ENCODE measurements at regions not wholly inside any gene's neighbourhood (a gene's known extent, or its start where the extent isn't known, plus 50 kb on each side); places are given as distances from the start of the nearest gene placed in this dataset.
"Not testable (repeated sequence)": the region's sequence is repeated elsewhere in the genome, so short reads cannot be mapped to it uniquely, and the experiment has no call there.

DNA sequence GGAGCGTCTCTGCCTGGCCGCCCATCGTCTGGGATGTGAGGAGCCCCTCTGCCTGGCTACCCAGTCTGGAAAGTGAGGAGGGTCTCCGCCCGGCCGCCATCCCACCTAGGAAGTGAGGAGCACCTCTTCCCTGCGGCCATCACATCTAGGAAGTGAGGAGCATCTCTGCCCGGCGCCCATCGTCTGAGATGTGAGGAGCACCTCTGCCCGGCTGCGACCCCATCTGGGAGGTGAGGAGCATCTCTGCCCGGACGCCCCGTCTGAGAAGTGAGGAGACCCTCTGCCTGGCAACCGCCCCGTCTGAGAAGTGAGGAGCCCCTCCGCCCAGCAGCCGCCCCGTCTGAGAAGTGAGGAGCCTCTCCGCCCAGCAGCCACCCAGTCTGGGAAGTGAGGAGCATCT is 84.5 kb downstream of the IDS start:
- DNase-seq: not testable (repeated sequence)

GRCh38 chrX:149398027-149398426 is 107.1 kb downstream of the IDS start:
- DNase-seq: no peak

DNA sequence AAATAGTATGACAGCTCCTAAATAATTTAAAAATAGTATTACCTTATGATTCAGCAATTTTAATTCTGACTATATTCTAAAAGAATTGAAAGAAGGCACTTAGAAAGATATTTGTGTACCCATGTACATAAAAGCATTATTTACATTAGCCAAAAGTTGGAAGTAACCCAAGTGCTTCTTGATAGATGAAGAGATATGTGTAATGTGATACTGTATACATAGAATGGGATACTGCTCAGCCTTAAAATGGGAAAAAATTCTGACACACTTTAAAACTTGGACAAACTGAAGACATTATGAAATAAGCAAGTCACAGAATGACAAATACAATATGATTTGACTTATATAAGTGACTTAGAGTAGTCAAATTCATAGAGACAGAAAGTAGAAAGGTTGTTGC is 112.2 kb downstream of the IDS start:
- DNase-seq: no peak

DNA sequence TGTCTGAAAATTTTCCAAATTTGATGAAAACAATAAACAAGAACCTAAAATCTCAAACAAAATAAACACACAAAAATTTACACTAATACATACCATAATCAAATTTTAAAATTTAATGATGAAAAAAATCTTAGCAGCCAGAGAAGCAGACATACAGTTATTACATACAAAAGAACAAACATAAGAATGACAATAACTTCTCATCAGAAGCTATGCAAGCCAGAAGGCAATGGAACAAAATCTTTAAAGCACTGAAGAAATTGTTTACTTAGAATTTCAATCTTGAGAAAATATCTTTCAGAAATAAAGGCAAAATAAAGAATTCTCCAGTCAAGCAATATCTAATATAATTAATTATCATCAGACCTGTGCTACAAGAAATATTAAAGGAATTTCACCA is 121.3 kb downstream of the IDS start:
- no peak for DNase-seq

DNA sequence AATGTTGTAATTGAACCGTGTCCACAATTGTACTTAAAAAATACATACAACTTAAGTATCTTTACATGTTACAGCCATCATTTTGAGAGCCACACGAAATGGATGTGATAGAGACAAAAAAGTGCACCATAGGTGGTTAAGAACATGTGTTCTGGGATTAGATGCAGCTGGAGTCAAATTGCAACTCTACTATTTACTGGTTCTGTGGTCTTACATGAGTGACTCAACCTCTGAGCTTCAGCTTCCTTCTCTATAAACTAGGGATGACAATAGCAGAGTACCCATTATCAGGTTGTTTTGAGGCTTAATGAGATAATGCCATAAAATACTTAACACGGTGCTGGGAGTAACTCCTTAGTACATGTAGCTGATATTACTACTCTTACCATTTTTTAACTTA is 130.4 kb downstream of the IDS start:
- DNase-seq: no peak

GRCh38 chrX:149372866-149373265 is 132.2 kb downstream of the IDS start:
- DNase-seq: no peak

DNA sequence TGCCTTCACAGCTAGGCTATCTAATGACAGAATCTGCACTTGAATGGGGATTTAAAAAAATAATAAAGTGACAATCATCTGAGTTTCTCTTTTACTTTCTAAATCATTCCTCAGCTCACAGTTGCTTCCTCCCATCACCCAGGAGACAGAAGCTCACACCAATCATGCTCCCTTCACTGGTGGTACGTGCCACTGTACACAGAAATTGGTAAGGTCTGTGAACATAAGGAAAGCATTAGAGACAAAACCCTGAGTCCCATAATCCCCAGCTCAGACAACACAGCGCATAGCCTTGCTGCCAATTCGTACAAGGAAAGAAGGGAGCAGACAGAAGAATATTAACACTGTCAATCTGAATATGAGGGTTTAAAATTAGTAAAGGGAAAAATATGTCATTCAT is 133.1 kb downstream of the IDS start:
- DNase-seq: no peak

- no peak for DNase-seq
These were observed 135.0 kb downstream of the IDS start for GRCh38 chrX:149370097-149370496.

DNA sequence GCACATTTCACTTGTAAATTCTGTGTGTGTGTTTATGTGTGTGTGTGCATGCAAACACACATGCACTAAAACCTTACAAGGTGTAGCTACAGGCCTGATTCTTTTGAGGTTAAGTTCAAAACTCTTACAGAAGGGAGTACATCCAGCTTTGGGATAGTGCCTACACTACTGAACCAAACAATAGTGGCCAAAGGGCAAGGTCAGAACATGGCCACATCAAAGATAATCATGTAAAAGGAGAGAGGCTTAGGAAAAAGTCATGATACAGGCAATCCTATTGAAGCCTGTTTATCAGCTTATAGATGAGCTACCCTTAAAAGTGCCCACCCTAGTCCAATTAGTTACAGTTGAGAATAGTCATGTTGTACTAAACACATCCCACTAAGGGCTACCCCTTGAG is 139.6 kb downstream of the IDS start:
- DNase-seq: no peak

- DNase-seq: no peak
These were observed 140.0 kb downstream of the IDS start for GRCh38 chrX:149365061-149365460.

DNA sequence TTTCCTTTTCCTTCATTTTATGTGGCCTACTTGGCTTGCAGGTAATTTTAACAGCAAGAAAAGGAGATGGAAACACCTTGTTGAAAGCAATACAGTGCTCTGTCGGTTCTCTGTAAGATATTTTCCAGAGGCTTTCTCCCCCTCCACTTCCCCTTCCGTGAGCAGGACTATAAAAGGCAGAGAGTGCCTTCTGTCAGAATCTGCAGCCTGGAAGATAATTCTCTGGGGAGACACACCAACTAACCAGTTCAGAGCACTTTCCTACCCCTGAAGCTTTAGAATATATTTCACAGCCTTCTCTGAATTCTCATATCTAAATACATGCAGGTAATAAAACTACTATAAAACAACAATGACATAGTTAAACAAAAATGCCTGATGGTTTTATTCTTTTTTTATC is 141.1 kb downstream of the IDS start:
- DNase-seq: no peak

DNA sequence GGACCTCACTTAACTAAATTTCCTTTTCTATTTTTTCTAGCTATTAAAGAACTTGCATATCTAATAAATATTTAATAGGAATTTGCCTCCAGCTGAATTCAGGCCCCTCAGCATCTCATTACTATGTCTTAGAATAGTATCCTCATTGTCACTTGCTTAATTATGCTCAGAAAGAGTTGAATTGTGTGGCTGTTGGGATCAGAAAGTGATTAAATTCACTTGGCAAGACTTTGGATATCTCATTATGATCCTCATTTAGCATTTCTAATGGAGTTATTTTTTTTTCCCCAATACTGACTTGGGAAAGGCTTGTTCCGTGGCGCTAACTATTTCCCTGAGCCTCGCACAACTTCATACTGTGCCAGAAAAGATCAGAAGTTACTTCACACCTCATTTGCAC is 158.8 kb downstream of the IDS start:
- no peak for DNase-seq

- DNase-seq: no peak
These were observed 182.8 kb downstream of the IDS start for GRCh38 chrX:149322316-149322715.

DNA sequence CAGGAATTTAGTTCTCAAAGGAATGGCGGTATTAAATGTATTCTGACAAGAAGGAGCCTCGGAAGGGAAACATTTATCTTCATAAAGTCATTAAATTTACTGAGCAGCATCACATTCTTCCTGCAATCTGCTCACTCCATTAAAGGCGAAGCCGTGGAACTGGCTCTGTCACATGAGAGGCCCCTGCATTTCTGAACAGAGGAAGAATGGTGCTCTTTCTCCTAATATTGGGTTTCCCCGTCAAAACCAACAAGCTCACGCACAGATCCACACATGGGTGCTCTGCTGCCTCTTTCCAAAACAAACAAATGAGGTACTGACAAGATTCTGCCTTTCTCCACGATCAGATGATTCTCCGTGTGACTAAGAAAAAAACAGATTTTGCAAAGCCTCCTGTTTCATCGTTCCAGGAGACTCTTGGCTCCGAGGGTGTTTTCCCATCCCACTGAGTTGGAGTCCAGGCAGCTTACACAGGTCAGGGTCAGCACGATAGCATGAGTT is 191.2 kb downstream of the IDS start:
- DNase-seq: no peak

- no peak for DNase-seq
These were observed 192.1 kb downstream of the IDS start for GRCh38 chrX:149312988-149313387.

DNA sequence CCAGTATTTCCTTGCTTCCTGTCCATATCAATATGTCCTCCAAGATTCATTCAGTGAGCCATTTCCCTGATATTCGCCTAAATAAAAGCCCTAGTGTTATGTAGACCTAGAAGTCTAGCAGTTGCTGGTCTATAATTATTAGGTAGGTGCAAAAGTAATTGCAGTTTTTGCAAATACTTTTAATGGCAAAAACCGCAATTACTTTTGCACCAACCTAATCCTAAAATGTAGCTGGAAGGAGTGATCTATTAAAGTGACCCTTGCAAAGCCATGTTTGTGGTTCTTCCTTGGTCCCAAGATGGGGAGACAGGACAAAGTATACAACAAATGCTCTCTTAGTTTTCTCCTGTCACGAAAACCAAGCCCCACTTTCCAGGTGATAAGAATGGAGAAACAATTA is 193.0 kb downstream of the IDS start:
- DNase-seq: no peak

- no peak for DNase-seq
These were observed 202.4 kb downstream of the IDS start for GRCh38 chrX:149302705-149303104.

DNA sequence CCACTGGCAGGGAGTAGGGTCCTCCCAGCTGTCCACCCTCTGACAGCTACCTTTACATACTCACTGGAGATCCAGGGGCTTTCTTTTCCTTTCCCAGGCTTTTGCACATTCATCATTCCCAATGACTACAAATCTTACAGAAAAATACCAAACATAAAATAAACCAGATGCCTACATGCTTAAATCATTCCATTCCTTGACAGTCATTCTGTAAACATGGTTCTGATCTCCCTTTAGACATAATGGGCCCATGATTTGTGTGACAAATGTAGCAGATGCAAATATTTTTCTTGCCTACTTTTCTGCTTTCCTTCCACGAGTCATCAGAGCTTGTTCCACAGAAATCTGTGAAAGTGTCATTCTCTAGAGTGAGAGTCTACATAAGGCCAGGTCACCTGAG is 207.0 kb downstream of the IDS start:
- no peak for DNase-seq

GRCh38 chrX:149296092-149296491 is 209.0 kb downstream of the IDS start:
- no peak for DNase-seq

DNA sequence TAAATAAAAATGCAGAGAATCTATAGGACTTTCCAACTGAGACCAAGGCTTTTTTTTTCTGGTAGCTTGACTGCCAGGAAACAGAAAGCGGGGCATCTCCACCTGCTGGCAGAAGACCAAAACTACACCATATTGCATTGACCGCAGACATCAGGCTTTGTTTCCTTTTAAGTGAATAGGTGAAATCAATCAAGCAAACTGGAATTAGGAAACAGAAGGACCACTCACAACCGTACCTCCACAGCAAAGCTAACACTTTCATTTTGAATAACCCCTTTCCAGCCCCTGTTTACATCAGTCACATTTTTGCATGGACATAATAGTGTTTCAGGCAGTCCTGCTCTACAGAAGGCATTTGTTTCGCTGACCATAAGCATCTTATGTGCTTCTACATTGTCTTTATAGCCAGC is 218.2 kb downstream of the IDS start:
- peak; percentile 70 for DNase-seq

DNA sequence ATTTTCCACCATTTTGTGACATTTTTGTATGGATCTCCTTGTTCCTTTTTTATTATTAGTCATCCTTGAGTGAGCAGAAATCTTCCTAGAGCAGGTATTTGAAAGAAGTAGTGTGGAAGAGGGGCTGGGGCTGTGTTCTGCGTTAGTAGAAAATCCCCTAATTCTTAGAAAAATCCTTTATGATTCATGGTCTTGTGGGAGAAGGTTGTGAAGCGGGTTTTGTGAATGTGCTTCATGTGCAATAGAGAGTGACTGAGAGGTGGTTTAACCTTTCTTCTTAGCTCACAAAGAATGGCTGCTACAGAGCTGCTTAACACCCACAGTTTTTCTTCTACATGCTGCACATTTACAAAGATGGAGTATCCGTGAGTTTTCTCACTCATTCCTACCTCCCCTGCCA is 220.5 kb downstream of the IDS start:
- no peak for DNase-seq

DNA sequence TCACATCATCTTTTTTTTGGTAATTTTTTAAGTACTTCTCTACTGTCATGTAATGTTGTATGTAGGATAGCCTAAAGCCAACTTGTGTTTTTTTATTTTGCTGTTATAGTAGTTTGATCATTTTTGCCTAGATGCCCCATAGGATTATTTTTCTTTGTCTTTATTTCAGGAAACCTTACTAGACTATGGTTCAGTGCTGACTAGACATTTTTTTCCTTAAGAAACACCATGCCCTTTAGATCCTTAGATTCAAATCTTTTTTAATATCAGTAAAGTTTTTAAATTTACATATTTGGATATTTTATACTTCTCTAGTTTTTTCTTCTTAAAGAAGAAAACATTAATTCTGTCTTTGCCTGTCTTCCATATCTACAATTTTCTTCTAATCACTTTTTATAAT is 221.3 kb downstream of the IDS start:
- DNase-seq: no peak

GRCh38 chrX:149282909-149283308 is 222.2 kb downstream of the IDS start:
- DNase-seq: no peak

GRCh38 chrX:149280011-149280410 is 225.1 kb downstream of the IDS start:
- DNase-seq: no peak

DNA sequence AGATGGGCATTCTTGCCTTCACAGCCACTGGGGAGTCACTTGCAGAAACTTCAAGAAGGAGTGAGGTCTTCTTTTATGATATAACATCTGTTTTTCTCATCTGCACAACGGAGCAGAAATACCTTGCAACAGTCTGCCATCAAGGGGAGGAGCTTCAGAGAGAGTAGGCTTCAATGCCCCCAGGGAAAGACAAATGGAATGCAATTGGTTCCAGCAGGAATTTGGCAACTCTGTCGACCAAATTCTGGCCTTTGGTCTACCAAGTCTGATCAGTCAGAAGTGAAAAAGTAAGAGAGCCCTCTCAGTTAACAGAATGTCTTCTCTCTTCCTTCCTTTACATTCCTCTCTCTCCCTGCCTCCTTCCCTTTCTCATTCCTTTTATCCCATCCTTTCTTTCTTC is 229.3 kb downstream of the IDS start:
- DNase-seq: no peak

GRCh38 chrX:149274516-149275105 is 230.5 kb downstream of the IDS start:
- DNase-seq: no peak

Measured in activated effector memory CD4-positive, alpha-beta T cell treated with anti-CD3 and anti-CD28 coated beads, Interleukin-2, amount 50 U/mL, for 16 hours (primary cell).